B cell (primary cell): ENCODE measurements at regions not wholly inside any gene's neighbourhood (a gene's known extent, or its start where the extent isn't known, plus 50 kb on each side); places are given as distances from the start of the nearest gene placed in this dataset.

Experiments
- ATAC-seq: fragments of 200-7000 bp; cut with Tn5 transposase; one replicate; pipeline ENCODE4 v1.10.0; 2021; ENCODE audit warnings: low read depth, mild to moderate bottlenecking, moderate number of reproducible peaks, moderate library complexity
- CTCF ChIA-PET: fragments of 350-600 bp; sonication (Branson Sonifier 250); formaldehyde crosslinking; loops from one replicate; lab custom pipeline; 2021; ENCODE audit warnings: antibody characterized with exemption, inconsistent platforms; lab: Charles Lee
- POLR2A ChIA-PET: fragments of 350-600 bp; sonication (Branson Sonifier 250); formaldehyde crosslinking; loops from one replicate; lab custom pipeline; 2021; ENCODE audit warnings: antibody characterized with exemption; lab: Charles Lee
- DNase-seq: peaks from one replicate; pipeline ENCODE4 v3.0.0; 2013
- H2AFZ ChIP-seq: 2 replicates; pipeline ENCODE4 v1.6.1; 2012; ENCODE audit warnings: mild to moderate bottlenecking, low read depth, low read length; ENCODE audit not compliant: insufficient read depth, poor library complexity, severe bottlenecking
- H3K27ac ChIP-seq, 2 donors: 1 replicate in 1 of 2; 2 replicates in 1 of 2; pipeline ENCODE4 v1.5.1; 2012 to 2013; ENCODE audit warnings: low read length in 2 of 2, mild to moderate bottlenecking in 2 of 2, moderate library complexity in 1 of 2
- H3K27me3 ChIP-seq, 4 experiments: fragments of 200-600 bp in 1 of 4; sonication (generic) in 1 of 4; replicated peaks in 1 of 4; 1 replicate in 2 of 4; 2 replicates in 2 of 4; pipeline versions ENCODE4 v1.6.1 to v1.7.0; 2013 to 2016; ENCODE audit warnings: low read length in 3 of 4, mild to moderate bottlenecking in 2 of 4, mixed read lengths in 1 of 4, moderate library complexity in 1 of 4; ENCODE audit not compliant: insufficient read depth in 4 of 4, control insufficient read depth in 3 of 4; ENCODE audit errors: control extremely low read depth in 1 of 4
- H3K36me3 ChIP-seq, 2 experiments: replicated peaks in 1 of 2; 1 replicate in 1 of 2; 2 replicates in 1 of 2; pipeline versions ENCODE4 v1.6.1 to v1.7.1; 2013; ENCODE audit warnings: low read length in 1 of 2; ENCODE audit not compliant: insufficient read depth in 2 of 2, control insufficient read depth in 1 of 2; ENCODE audit errors: control extremely low read depth in 1 of 2, extremely low read depth in 1 of 2
- H3K4me1 ChIP-seq, 2 donors: fragments of 200-600 bp in 1 of 2; sonication (generic) in 1 of 2; 1 replicate in 1 of 2; 2 replicates in 1 of 2; pipeline versions ENCODE4 v1.5.1 to v1.6.1; 2013 to 2017; ENCODE audit warnings: low read length in 2 of 2; ENCODE audit not compliant: control insufficient read depth in 2 of 2, insufficient read depth in 2 of 2
- H3K4me2 ChIP-seq: replicated peaks from 2 replicates; pipeline ENCODE3; 2012; ENCODE audit warnings: mild to moderate bottlenecking, low read depth, low read length; ENCODE audit not compliant: poor library complexity, severe bottlenecking
- H3K4me3 ChIP-seq, 5 experiments: fragments of 200-600 bp in 1 of 5; sonication (generic) in 1 of 5; 1 replicate in 3 of 5; 2 replicates in 2 of 5; pipeline versions ENCODE4 v1.5.1 to v1.7.0; 2011 to 2016; ENCODE audit warnings: low read length in 4 of 5, mild to moderate bottlenecking in 4 of 5, low read depth in 2 of 5, control low read depth in 1 of 5, moderate library complexity in 1 of 5; ENCODE audit not compliant: insufficient read depth in 1 of 5; ENCODE audit errors: control extremely low read depth in 1 of 5, extremely low read depth in 1 of 5
- H3K79me2 ChIP-seq: fragments of 200-600 bp; sonication (generic); one replicate; pipeline ENCODE4 v1.6.0; 2016; ENCODE audit warnings: low read length; ENCODE audit not compliant: control insufficient read depth, insufficient read depth
- H3K9ac ChIP-seq: fragments of 200-600 bp; sonication (generic); 2 replicates; pipeline ENCODE4 v1.6.1; 2017; ENCODE audit warnings: mild to moderate bottlenecking, low read length, moderate library complexity
- H3K9me3 ChIP-seq, 3 donors: one replicate each; pipeline versions ENCODE4 v1.6.1 to v1.7.1; 2013; ENCODE audit warnings: low read length in 2 of 3; ENCODE audit not compliant: control insufficient read depth in 2 of 3, insufficient read depth in 1 of 3; ENCODE audit errors: control extremely low read depth in 1 of 3
- H4K20me1 ChIP-seq: 2 replicates; pipeline ENCODE4 v1.6.0; 2012; ENCODE audit warnings: mild to moderate bottlenecking, low read length; ENCODE audit not compliant: insufficient read depth, control insufficient read depth, poor library complexity, severe bottlenecking
- H3K27ac Mint-ChIP-seq: one replicate; pipeline ENCODE4 v1.8.0; 2021; ENCODE audit warnings: mixed read lengths
- H3K27me3 Mint-ChIP-seq: one replicate; pipeline ENCODE4 v1.8.0; 2021; ENCODE audit warnings: mixed read lengths
- H3K4me1 Mint-ChIP-seq: one replicate; pipeline ENCODE4 v1.8.0; 2021; ENCODE audit warnings: mixed read lengths
- H3K4me3 Mint-ChIP-seq: one replicate; pipeline ENCODE4 v1.8.0; 2021; ENCODE audit warnings: mixed read lengths
- H3K9me3 Mint-ChIP-seq: one replicate; pipeline ENCODE4 v1.8.0; 2022; ENCODE audit warnings: mixed read lengths; ENCODE audit not compliant: insufficient read depth
- EZH2 ChIP-seq: IDR thresholded peaks from 2 replicates; pipeline ENCODE4 v1.6.1; 2012; ENCODE audit warnings: borderline replicate concordance, low read depth, mild to moderate bottlenecking, moderate library complexity, low read length; ENCODE audit not compliant: insufficient read depth, poor library complexity, severe bottlenecking
- WGBS: methylation state at CpG from one replicate; pipeline ENCODE4 v1.1.5; 2013; ENCODE audit warnings: missing lambda C conversion rate; ENCODE audit not compliant: insufficient coverage; 5-methylcytosine and 5-hydroxymethylcytosine counted together
- intact Hi-C: fragments of 100-400 bp; cut with micrococcal nuclease; formaldehyde crosslinking; loops from one replicate; pipeline ENCODE4 v1.10.0; 2022
- TF ChIP-seq, protein P1 (sequence below): fragments of 200-600 bp; IDR thresholded peaks from one replicate; pipeline ENCODE4 v1.8.0; 2022; ENCODE audit warnings: antibody characterized with exemption, mild to moderate bottlenecking

DNA sequence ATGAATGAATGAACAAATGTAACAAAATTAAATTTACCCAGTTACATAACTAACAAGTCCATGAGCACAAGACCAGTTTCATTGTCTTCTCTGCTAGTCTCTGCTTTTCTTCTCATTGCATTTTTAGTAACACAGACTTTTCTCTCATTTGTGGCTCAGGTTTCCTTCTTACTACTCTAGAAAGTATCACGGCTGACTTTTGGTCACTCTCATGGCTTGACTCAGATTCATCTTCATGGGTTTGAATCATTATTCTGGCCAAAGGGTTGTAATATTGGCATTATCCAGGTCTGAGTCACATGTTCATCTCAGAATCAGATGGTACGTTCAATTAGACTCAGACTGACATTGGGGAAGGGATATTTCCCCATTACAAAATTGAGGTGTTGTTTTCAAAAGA, 121.5 kb upstream of the SATB1 start:
- intact Hi-C loops = no loop called here
- H3K4me3 Mint-ChIP-seq = no peak overlapping the region
- H3K9me3 Mint-ChIP-seq = peaks cover 2% of the 10 kb centered on the region
- TF ChIP-seq, protein P1, sequence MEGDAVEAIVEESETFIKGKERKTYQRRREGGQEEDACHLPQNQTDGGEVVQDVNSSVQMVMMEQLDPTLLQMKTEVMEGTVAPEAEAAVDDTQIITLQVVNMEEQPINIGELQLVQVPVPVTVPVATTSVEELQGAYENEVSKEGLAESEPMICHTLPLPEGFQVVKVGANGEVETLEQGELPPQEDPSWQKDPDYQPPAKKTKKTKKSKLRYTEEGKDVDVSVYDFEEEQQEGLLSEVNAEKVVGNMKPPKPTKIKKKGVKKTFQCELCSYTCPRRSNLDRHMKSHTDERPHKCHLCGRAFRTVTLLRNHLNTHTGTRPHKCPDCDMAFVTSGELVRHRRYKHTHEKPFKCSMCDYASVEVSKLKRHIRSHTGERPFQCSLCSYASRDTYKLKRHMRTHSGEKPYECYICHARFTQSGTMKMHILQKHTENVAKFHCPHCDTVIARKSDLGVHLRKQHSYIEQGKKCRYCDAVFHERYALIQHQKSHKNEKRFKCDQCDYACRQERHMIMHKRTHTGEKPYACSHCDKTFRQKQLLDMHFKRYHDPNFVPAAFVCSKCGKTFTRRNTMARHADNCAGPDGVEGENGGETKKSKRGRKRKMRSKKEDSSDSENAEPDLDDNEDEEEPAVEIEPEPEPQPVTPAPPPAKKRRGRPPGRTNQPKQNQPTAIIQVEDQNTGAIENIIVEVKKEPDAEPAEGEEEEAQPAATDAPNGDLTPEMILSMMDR = no peak
- no peak for TF ChIP-seq EZH2
- Histone ChIP-seq H3K9me3 (no peaks in the 10 kb centered on the region), H2AFZ (no peak overlapping the region), H3K4me1 (no peaks in the 10 kb centered on the region), H4K20me1 (no peaks in the 10 kb centered on the region), H3K79me2 (no peaks in the 10 kb centered on the region), H3K27ac (no peak overlapping the region), H3K4me3 (no peak overlapping the region), H3K9ac (no peak overlapping the region), H3K27me3 (no peaks in the 10 kb centered on the region), H3K4me2 (no peak overlapping the region), H3K36me3 (no peaks in the 10 kb centered on the region)
- ChIA-PET POLR2A (no interaction called here), CTCF (no interaction called here)
- H3K4me1 Mint-ChIP-seq = peaks cover 2% of the 10 kb centered on the region
- peaks cover 2% of the 10 kb centered on the region for H3K27me3 Mint-ChIP-seq
- DNase-seq (no peak), ATAC-seq (no peak)
- no peak overlapping the region for H3K27ac Mint-ChIP-seq
- WGBS = 50% methylated on average over 1 of the region's 2 CpGs

DNA sequence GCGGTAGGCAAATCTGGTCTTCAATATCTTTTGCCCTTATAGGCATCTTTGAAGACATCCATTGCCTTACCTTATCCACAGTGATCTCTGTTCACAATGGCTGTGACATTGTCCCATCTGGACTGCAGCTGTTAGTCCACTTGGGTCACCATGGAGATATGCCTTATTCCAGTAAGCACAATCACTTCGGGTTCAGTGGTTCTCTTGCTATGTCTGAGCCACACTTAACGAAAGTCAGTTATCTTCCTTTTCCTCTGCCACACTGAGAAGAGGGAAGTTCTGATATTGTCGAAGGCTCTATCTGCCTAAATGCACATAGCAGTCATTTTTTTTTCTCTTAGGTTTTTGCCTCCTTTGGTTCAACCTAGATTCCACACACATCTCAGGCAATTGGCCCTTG, 119.0 kb upstream of the SATB1 start:
- no peaks in the 10 kb centered on the region for H3K79me2 ChIP-seq
- TF ChIP-seq, protein P1 = no peak
- no peak for TF ChIP-seq EZH2
- no peaks in the 10 kb centered on the region for H3K9me3 ChIP-seq
- Mint-ChIP-seq H3K27me3 (no peaks in the 10 kb centered on the region), H3K4me1 (peaks cover 2% of the 10 kb centered on the region), H3K9me3 (peaks cover 2% of the 10 kb centered on the region), H3K27ac (no peak overlapping the region), H3K4me3 (no peak overlapping the region)
- intact Hi-C loops = no loop called here
- H3K9ac ChIP-seq = no peak overlapping the region
- no peak for ATAC-seq
- no peaks in the 10 kb centered on the region for H4K20me1 ChIP-seq
- H3K36me3 ChIP-seq = no peaks in the 10 kb centered on the region
- no peak overlapping the region for H2AFZ ChIP-seq
- WGBS = 79% methylated on average over 2 of the region's 4 CpGs
- no peak for DNase-seq
- POLR2A ChIA-PET = no interaction called here
- H3K4me1 ChIP-seq = no peaks in the 10 kb centered on the region
- CTCF ChIA-PET = no interaction called here
- no peaks in the 10 kb centered on the region for H3K27me3 ChIP-seq
- H3K27ac ChIP-seq = no peak overlapping the region
- no peak overlapping the region for H3K4me3 ChIP-seq
- no peak overlapping the region for H3K4me2 ChIP-seq
